ENCODE measurements at regions not wholly inside any gene's neighbourhood (a gene's known extent, or its start where the extent isn't known, plus 50 kb on each side); places are given as distances from the start of the nearest gene placed in this dataset.
A peak's percentile ranks its signal among the peaks of the same experiment; 100 is the strongest.

GRCh38 chr4:25474690-25475089 is 97.6 kb downstream of the ANAPC4 start:
- in situ Hi-C loops (cut with MboI; ENCODE audit: low sequenced_read_pairs) = no loop called here
- Histone ChIP-seq H3K27me3 (ENCODE audit: low read depth) (0 out of 2 replicates have a peak, but pooled peaks cover 5% of the 10 kb centered on the region), H3K4me1 (no peaks in the 10 kb centered on the region), H3K4me3 (no peak overlapping the region), H3K36me3 (replicated peaks) (no peaks in the 10 kb centered on the region), H3K9me3 (no peaks in the 10 kb centered on the region)
- no peak for DNase-seq (ENCODE audit: low spot score in 2 of 2)

GRCh38 chr4:25477221-25477620 is 100.2 kb downstream of the ANAPC4 start:
- in situ Hi-C loops (cut with MboI; ENCODE audit: low sequenced_read_pairs) = no loop called here
- Histone ChIP-seq H3K4me3 (no peak overlapping the region), H3K4me1 (no peaks in the 10 kb centered on the region; the same call in 1 of the 2 replicates), H3K9me3 (no peaks in the 10 kb centered on the region), H3K27me3 (ENCODE audit: low read depth) (peaks cover 11% of the 10 kb centered on the region), H3K36me3 (replicated peaks) (no peaks in the 10 kb centered on the region)
- no peak for DNase-seq (ENCODE audit: low spot score in 2 of 2)

GRCh38 chr4:25481648-25482047 is 104.6 kb downstream of the ANAPC4 start:
- no peaks in the 10 kb centered on the region for H3K9me3 ChIP-seq
- DNase-seq (ENCODE audit: low spot score in 2 of 2) = peak in 1 of 2 experiments; percentile 70
- in situ Hi-C loops (cut with MboI; ENCODE audit: low sequenced_read_pairs) = no loop called here
- peaks cover 24% of the 10 kb centered on the region for H3K27me3 ChIP-seq (ENCODE audit: low read depth)
- no peak overlapping the region for H3K4me3 ChIP-seq
- no peaks in the 10 kb centered on the region for H3K36me3 ChIP-seq (replicated peaks)
- H3K4me1 ChIP-seq = peaks cover 16% of the 10 kb centered on the region

GRCh38 chr4:25484243-25484721 is 107.2 kb downstream of the ANAPC4 start:
- in situ Hi-C loops (cut with MboI; ENCODE audit: low sequenced_read_pairs) = no loop called here
- peaks cover 4% of the 10 kb centered on the region for H3K9me3 ChIP-seq
- H3K4me1 ChIP-seq = peaks cover 16% of the 10 kb centered on the region
- no peak overlapping the region for H3K4me3 ChIP-seq
- peak; percentile 43 to 85 for DNase-seq (ENCODE audit: low spot score in 2 of 2)
- no peaks in the 10 kb centered on the region for H3K36me3 ChIP-seq (replicated peaks)
- peaks cover 34% of the 10 kb centered on the region for H3K27me3 ChIP-seq (ENCODE audit: low read depth)

DNA sequence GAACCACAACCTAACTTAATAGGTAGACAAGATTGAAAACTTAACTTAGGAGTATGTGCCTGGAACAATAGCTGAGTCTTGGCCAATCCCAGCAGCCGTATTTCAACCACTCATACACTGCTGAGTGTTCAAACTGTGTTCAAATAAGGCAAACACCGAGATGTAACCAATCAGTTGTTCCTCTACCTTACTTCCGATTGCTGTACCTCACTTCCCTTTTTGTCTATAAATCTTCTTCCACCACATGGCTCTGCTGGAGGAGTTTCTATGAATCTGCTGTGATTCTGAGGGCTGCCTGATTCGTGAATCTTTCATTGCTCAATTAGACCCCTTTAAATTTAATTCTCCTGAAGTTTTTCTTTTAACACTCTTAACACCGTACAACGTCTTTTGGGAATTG is 108.0 kb downstream of the ANAPC4 start:
- Histone ChIP-seq H3K9me3 (peaks cover 4% of the 10 kb centered on the region), H3K27me3 (ENCODE audit: low read depth) (peaks cover 37% of the 10 kb centered on the region), H3K4me3 (no peak overlapping the region), H3K36me3 (replicated peaks) (no peaks in the 10 kb centered on the region), H3K4me1 (peaks cover 16% of the 10 kb centered on the region)
- DNase-seq (ENCODE audit: low spot score in 2 of 2) = peak in 1 of 2 experiments; percentile 14
- in situ Hi-C loops (cut with MboI; ENCODE audit: low sequenced_read_pairs) = no loop called here

DNA sequence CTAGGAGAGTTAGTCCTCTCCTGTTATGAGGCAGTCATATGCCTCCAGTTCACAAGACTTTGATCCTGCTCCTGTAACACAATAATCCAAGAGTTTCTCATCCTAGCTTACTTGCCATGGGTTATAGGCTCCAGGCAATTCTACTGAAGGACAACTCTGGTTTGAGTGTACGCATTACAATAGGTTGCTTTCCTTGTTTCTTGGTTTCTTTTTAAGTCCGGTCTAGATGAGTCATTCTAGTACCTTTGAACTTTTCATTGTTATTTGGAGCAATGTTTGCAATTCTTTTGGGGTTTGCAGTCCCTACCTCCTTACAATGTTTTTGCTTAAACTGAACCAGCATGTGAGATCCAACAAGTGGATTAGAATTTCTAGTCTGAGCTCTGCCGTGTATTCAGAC is 109.1 kb downstream of the ANAPC4 start:
- peaks cover 4% of the 10 kb centered on the region for H3K9me3 ChIP-seq
- H3K27me3 ChIP-seq (ENCODE audit: low read depth) = peaks cover 34% of the 10 kb centered on the region
- no peak overlapping the region for H3K4me3 ChIP-seq
- H3K36me3 ChIP-seq (replicated peaks) = no peaks in the 10 kb centered on the region
- in situ Hi-C loops (cut with MboI; ENCODE audit: low sequenced_read_pairs) = no loop called here
- peaks cover 16% of the 10 kb centered on the region for H3K4me1 ChIP-seq
- peak in 1 of 2 experiments; percentile 67 for DNase-seq (ENCODE audit: low spot score in 2 of 2)

- Histone ChIP-seq H3K4me3 (no peak overlapping the region), H3K27me3 (ENCODE audit: low read depth) (peaks cover 34% of the 10 kb centered on the region), H3K36me3 (replicated peaks) (no peaks in the 10 kb centered on the region), H3K9me3 (peaks cover 4% of the 10 kb centered on the region), H3K4me1 (peaks cover 16% of the 10 kb centered on the region)
- in situ Hi-C loops (cut with MboI; ENCODE audit: low sequenced_read_pairs) = no loop called here
- no peak for DNase-seq (ENCODE audit: low spot score in 2 of 2)
These were observed 110.1 kb downstream of the ANAPC4 start for GRCh38 chr4:25487155-25487554.

DNA sequence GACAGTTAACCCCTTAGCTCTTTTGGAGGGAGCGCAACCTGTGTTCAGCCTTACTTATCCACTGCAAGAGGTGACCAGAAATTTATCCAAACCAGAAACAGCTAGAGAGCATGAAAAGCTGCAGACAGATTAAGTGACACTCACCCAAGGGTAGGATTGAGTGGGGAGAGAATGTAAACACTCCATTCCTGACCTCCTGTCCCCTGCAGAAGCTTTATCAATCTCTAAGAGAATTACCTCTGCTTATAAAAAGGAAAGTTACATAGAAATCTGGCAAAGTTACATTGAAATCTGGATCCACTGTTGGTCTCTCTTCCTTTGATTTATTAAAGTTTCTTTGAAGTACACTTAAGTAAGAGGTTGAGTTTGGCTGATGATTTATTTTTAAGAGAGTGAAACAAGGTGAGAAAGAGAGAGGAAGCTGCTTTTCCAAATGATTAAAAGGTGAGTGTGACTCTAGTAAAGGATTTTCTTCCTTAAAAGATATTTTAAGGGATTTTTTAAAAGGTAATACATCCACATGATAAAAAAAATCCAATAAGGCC is 112.3 kb downstream of the ANAPC4 start:
- peaks cover 4% of the 10 kb centered on the region for H3K9me3 ChIP-seq
- no peaks in the 10 kb centered on the region for H3K36me3 ChIP-seq (replicated peaks)
- no peak overlapping the region for H3K4me3 ChIP-seq
- H3K27me3 ChIP-seq (ENCODE audit: low read depth) = peaks cover 32% of the 10 kb centered on the region
- H3K4me1 ChIP-seq = peaks cover 10% of the 10 kb centered on the region
- in situ Hi-C loops (cut with MboI; ENCODE audit: low sequenced_read_pairs) = no loop called here
- no peak for DNase-seq (ENCODE audit: low spot score in 2 of 2)

DNA sequence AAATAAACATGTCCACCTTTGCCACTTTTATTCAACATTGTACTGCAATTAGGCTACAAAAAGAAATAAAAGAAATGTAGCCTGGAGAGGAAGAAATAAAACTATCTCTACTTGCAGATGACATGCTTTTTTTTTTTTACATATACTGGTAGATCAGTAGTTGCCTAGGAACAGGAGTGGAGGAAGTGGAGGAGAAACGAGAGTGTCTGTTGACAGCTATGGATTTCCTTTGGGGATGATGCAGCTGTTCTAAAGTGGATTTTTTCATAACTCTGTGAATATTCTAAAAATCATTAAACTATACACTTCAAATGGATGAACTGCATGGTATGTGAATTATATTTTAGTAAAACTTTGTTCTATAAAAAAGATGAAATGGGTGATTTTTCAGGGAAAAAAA is 116.4 kb downstream of the ANAPC4 start:
- Histone ChIP-seq H3K36me3 (replicated peaks) (no peaks in the 10 kb centered on the region), H3K27me3 (ENCODE audit: low read depth) (peaks cover 22% of the 10 kb centered on the region), H3K4me3 (no peak overlapping the region), H3K9me3 (no peaks in the 10 kb centered on the region), H3K4me1 (no peaks in the 10 kb centered on the region)
- in situ Hi-C loops (cut with MboI; ENCODE audit: low sequenced_read_pairs) = no loop called here
- DNase-seq (ENCODE audit: low spot score in 2 of 2) = no peak

- H3K27me3 ChIP-seq (ENCODE audit: low read depth) = peaks cover 20% of the 10 kb centered on the region
- in situ Hi-C loops (cut with MboI; ENCODE audit: low sequenced_read_pairs) = no loop called here
- H3K4me3 ChIP-seq = no peak overlapping the region
- H3K9me3 ChIP-seq = no peaks in the 10 kb centered on the region
- H3K36me3 ChIP-seq (replicated peaks) = no peaks in the 10 kb centered on the region
- DNase-seq (ENCODE audit: low spot score in 2 of 2) = no peak
- H3K4me1 ChIP-seq = no peaks in the 10 kb centered on the region
These were observed 117.1 kb downstream of the ANAPC4 start for GRCh38 chr4:25494166-25494565.

DNA sequence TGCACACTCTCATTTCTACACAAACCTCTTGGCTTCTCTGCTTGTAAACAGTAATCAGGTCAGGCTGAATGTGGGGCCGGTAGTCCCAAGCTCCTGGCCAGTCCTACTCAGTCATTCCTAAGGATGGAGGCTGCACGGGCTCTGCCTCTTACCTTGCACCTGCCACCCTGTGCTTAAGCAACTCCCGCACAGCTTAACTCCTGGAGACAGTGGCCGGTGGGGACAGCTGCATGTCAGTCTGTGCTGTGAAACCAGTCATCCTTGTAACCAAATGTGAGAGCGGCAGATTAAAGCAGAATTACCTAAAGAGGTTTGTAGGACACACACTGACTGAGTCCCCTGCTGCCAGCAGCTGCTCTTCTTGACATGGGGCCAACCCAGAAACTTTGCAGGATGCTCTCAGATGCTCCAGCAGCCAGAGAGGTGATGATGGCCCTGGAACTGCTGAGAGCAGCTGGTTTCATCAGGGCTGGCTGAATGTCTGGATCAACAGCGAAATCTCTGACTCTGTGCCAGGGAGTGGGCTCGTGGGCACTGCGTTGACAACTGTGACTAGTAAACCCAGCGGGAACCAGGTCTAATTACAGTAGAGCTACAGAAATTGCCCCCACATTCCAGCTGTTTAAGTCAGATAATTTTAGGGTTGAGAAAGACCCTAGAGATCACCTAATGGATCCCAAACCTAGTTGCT is 123.7 kb downstream of the ANAPC4 start:
- no peaks in the 10 kb centered on the region for H3K9me3 ChIP-seq
- in situ Hi-C loops (cut with MboI; ENCODE audit: low sequenced_read_pairs) = no loop called here
- H3K4me3 ChIP-seq = no peak overlapping the region
- DNase-seq (ENCODE audit: low spot score in 2 of 2) = no peak
- peaks cover 7% of the 10 kb centered on the region for H3K27me3 ChIP-seq (ENCODE audit: low read depth)
- no peaks in the 10 kb centered on the region for H3K36me3 ChIP-seq (replicated peaks)
- H3K4me1 ChIP-seq = no peaks in the 10 kb centered on the region

- H3K4me3 ChIP-seq = no peak overlapping the region
- no peaks in the 10 kb centered on the region for H3K4me1 ChIP-seq
- no peaks in the 10 kb centered on the region for H3K36me3 ChIP-seq (replicated peaks)
- H3K9me3 ChIP-seq = no peaks in the 10 kb centered on the region
- H3K27me3 ChIP-seq (ENCODE audit: low read depth) = peaks cover 3% of the 10 kb centered on the region
- in situ Hi-C loops (cut with MboI; ENCODE audit: low sequenced_read_pairs) = no loop called here
- DNase-seq (ENCODE audit: low spot score in 2 of 2) = no peak
These were observed 125.1 kb downstream of the ANAPC4 start for GRCh38 chr4:25502115-25502514.

GRCh38 chr4:25503779-25504178 is 126.7 kb downstream of the ANAPC4 start:
- Histone ChIP-seq H3K4me3 (no peak overlapping the region), H3K9me3 (no peaks in the 10 kb centered on the region), H3K4me1 (no peaks in the 10 kb centered on the region), H3K36me3 (replicated peaks) (no peaks in the 10 kb centered on the region), H3K27me3 (ENCODE audit: low read depth) (no peaks in the 10 kb centered on the region; the same call in none of the 2 replicates)
- in situ Hi-C loops (cut with MboI; ENCODE audit: low sequenced_read_pairs) = no loop called here
- no peak for DNase-seq (ENCODE audit: low spot score in 2 of 2)

DNA sequence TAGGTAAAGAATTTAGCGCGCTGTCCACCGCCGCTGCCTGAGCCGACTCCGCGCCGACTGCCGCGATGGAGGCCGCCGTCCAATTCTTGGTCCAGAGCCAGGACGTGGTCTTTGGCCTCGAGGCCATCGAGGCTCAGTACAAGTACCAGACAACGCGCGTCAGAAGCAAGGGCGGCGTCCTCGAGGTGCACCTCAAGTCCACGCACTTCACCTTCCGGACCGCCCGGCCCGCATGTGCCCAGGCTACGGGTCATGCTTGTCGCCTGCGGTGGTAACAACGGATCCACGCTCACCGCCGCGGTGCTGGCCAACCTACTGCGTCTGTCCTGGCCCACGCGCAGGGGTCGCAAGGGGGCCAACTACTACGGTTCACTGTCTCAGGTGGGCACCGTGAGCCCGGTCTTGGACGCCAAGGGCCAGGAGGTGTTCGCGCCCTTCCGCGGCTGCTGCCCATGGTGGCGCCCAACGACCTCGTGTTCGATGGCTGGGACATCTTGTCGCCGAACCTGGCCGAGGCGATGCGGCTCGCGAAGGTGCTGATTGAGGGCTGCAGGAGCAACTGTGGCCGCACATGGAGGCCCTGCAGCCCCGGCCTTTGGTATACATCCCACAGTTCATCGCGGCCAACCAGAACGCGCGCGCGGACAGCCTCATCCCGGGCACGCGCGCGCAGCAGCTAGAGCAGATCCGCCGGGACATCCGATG is 128.0 kb downstream of the ANAPC4 start:
- no peak for DNase-seq (ENCODE audit: low spot score in 2 of 2)
- H3K4me3 ChIP-seq = no peak overlapping the region
- no peaks in the 10 kb centered on the region; the same call in 1 of the 2 replicates for H3K27me3 ChIP-seq (ENCODE audit: low read depth)
- H3K4me1 ChIP-seq = peaks cover 3% of the 10 kb centered on the region; the same call in 1 of the 2 replicates
- in situ Hi-C loops (cut with MboI; ENCODE audit: low sequenced_read_pairs) = no loop called here
- no peaks in the 10 kb centered on the region for H3K36me3 ChIP-seq (replicated peaks)
- no peaks in the 10 kb centered on the region for H3K9me3 ChIP-seq

All from HAP-1 (cell line).